ENCODE measurements at regions not wholly inside any gene's neighbourhood (a gene's known extent, or its start where the extent isn't known, plus 50 kb on each side); places are given as distances from the start of the nearest gene placed in this dataset.
"Not testable (repeated sequence)": the region's sequence is repeated elsewhere in the genome, so short reads cannot be mapped to it uniquely, and the experiment has no call there.

- Mint-ChIP-seq H3K27ac (no peak overlapping the region), H3K36me3 (no peaks in the 10 kb centered on the region), H3K27me3 (no peaks in the 10 kb centered on the region), H3K4me3 (no peak overlapping the region), H3K9me3 (no peaks in the 10 kb centered on the region), H3K4me1 (no peaks in the 10 kb centered on the region)
- POLR2A ChIA-PET, result no interaction called here
- ATAC-seq (ENCODE audit: low read depth) (no peak), DNase-seq (no peak)
Measured at GRCh38 chr9:115327436-115328122, 209.6 kb upstream of the TNC start.

DNA sequence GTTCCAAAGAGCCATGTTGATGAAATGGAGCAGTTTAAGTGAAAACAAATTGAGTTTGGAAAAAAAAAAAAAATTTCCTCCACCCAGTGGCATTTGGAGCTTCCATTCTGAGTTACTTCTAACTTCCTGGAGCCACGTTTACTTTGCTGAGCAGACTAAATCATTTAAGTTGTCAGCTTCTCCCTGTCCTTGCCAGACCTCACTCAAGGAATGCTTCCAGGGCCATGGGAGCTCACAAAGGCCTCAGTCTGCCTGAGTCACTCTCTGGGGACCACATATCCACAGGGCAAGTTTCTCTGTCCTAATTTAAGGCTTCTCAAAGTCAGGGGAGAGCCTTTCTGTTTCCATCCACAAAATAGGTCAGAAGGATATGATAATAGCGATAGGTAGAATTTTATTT is 210.3 kb upstream of the TNC start:
- Mint-ChIP-seq H3K9me3 (no peaks in the 10 kb centered on the region), H3K27ac (no peak overlapping the region), H3K36me3 (no peaks in the 10 kb centered on the region), H3K4me1 (no peaks in the 10 kb centered on the region), H3K4me3 (no peak overlapping the region), H3K27me3 (no peaks in the 10 kb centered on the region)
- no peak for ATAC-seq (ENCODE audit: low read depth)
- DNase-seq, result no peak
- POLR2A ChIA-PET, result no interaction called here

- Mint-ChIP-seq H3K27me3 (no peaks in the 10 kb centered on the region), H3K9me3 (no peaks in the 10 kb centered on the region), H3K4me3 (no peak overlapping the region), H3K4me1 (no peaks in the 10 kb centered on the region), H3K27ac (no peak overlapping the region), H3K36me3 (no peaks in the 10 kb centered on the region)
- no peak for DNase-seq
- ATAC-seq (ENCODE audit: low read depth), result no peak
- POLR2A ChIA-PET, result no interaction called here
Measured at GRCh38 chr9:115328677-115329076, 210.7 kb upstream of the TNC start.

DNA sequence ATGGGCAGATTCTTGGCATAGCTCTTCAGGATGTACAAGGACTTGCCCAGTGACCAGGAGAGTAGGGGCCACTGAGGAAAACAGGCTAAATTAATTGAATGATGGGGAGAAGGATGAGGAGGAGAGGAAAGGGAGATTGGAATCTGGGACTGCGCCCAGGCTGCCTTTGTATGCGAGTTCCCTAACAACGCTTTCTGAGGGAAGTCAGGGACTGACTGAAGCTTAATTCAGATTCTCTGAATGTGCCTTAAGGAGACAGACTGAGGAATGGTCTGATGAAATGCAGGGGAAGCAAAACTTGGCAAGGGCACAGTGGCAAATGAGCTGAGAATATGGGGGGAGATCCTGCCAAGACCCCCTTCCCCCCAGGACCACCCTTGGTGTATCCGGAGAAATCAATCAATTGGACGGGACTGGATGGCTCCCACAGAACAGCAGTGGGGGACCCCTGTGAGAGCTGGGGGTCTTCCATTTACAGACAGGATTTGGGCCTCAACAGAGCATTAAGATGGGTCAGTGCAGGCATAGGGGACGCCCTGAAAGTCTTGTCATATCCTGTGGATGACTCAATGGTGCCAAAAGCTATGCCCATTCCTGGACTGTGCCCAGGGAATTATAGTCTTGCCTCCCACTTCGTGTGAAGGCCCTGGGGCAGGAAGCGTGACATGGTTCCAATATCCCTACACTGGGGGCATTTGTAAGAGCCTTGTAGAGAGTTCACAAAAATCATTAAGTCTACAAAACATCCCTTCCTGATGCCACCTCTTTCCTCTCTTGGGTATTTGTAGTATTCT is 215.5 kb upstream of the TNC start:
- POLR2A ChIA-PET, result no interaction called here
- no peak for DNase-seq
- no peaks in the 10 kb centered on the region for H3K27me3 Mint-ChIP-seq
- H3K27ac Mint-ChIP-seq, result no peak overlapping the region
- no peaks in the 10 kb centered on the region for H3K9me3 Mint-ChIP-seq
- H3K36me3 Mint-ChIP-seq, result no peaks in the 10 kb centered on the region
- H3K4me1 Mint-ChIP-seq, result no peaks in the 10 kb centered on the region
- ATAC-seq (ENCODE audit: low read depth), result no peak
- H3K4me3 Mint-ChIP-seq, result no peak overlapping the region

GRCh38 chr9:115335439-115335838 is 217.5 kb upstream of the TNC start:
- H3K4me1 Mint-ChIP-seq, result no peaks in the 10 kb centered on the region
- no peak for ATAC-seq (ENCODE audit: low read depth)
- H3K36me3 Mint-ChIP-seq, result no peaks in the 10 kb centered on the region
- POLR2A ChIA-PET, result no interaction called here
- no peak overlapping the region for H3K4me3 Mint-ChIP-seq
- H3K9me3 Mint-ChIP-seq, result no peaks in the 10 kb centered on the region
- no peak overlapping the region for H3K27ac Mint-ChIP-seq
- H3K27me3 Mint-ChIP-seq, result no peaks in the 10 kb centered on the region
- no peak for DNase-seq

GRCh38 chr9:115340314-115340713 is 222.4 kb upstream of the TNC start:
- no peaks in the 10 kb centered on the region for H3K36me3 Mint-ChIP-seq
- ATAC-seq (ENCODE audit: low read depth), result no peak
- no peak overlapping the region for H3K27ac Mint-ChIP-seq
- no peaks in the 10 kb centered on the region for H3K4me1 Mint-ChIP-seq
- POLR2A ChIA-PET, result no interaction called here
- H3K4me3 Mint-ChIP-seq, result no peak overlapping the region
- H3K27me3 Mint-ChIP-seq, result peaks cover 3% of the 10 kb centered on the region
- H3K9me3 Mint-ChIP-seq, result no peaks in the 10 kb centered on the region
- no peak for DNase-seq

DNA sequence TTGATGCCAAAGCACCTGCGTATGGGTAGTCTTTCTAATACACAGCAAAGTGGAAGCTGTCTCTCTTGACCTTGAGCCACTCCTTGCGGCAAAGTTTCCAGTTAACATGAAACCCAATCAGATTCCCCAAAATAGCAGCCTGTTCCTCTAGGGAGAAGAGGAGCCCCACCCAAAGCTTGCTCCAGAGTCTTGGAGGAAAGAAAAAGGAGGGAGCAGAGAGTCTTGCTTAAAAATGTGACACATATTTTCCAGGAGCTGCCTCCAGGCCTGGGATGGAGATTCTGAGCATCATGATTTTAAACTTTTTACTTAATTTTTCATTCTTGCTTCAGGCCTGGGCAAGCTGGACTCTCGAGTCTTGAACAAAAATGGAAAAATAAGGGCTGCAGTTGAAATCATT is 223.5 kb upstream of the TNC start:
- H3K27ac Mint-ChIP-seq, result no peak overlapping the region
- DNase-seq (no peak), ATAC-seq (ENCODE audit: low read depth) (no peak)
- no peaks in the 10 kb centered on the region for H3K9me3 Mint-ChIP-seq
- H3K36me3 Mint-ChIP-seq, result no peaks in the 10 kb centered on the region
- POLR2A ChIA-PET, result no interaction called here
- peaks cover 3% of the 10 kb centered on the region for H3K27me3 Mint-ChIP-seq
- no peaks in the 10 kb centered on the region for H3K4me1 Mint-ChIP-seq
- no peak overlapping the region for H3K4me3 Mint-ChIP-seq

- not testable (repeated sequence) for H3K9me3 Mint-ChIP-seq
Measured at GRCh38 chr9:115347776-115348175, 229.8 kb upstream of the TNC start.

GRCh38 chr9:115348936-115349335 is 231.0 kb upstream of the TNC start:
- H3K36me3 Mint-ChIP-seq; H3K9me3 Mint-ChIP-seq; DNase-seq; POLR2A ChIA-PET; H3K27ac Mint-ChIP-seq; H3K27me3 Mint-ChIP-seq; ATAC-seq (ENCODE audit: low read depth); H3K4me3 Mint-ChIP-seq; H3K4me1 Mint-ChIP-seq: not testable (repeated sequence)

More at GRCh38 chr9:115347776-115348175, 229.8 kb upstream of the TNC start:
- H3K36me3 Mint-ChIP-seq; H3K4me1 Mint-ChIP-seq; ATAC-seq (ENCODE audit: low read depth); POLR2A ChIA-PET; H3K27ac Mint-ChIP-seq; H3K27me3 Mint-ChIP-seq; DNase-seq; H3K4me3 Mint-ChIP-seq: not testable (repeated sequence)

- Mint-ChIP-seq H3K4me1 (peaks cover 6% of the 10 kb centered on the region), H3K9me3 (peaks cover 3% of the 10 kb centered on the region), H3K27ac (no peak overlapping the region), H3K36me3 (no peaks in the 10 kb centered on the region), H3K4me3 (no peak overlapping the region), H3K27me3 (peaks cover 5% of the 10 kb centered on the region)
- ATAC-seq (ENCODE audit: low read depth) (no peak), DNase-seq (no peak)
- POLR2A ChIA-PET, result no interaction called here
Measured at GRCh38 chr9:115349542-115349941, 231.6 kb upstream of the TNC start.

GRCh38 chr9:115350548-115350947 is 232.6 kb upstream of the TNC start:
- Mint-ChIP-seq H3K27me3 (peaks cover 5% of the 10 kb centered on the region), H3K36me3 (no peaks in the 10 kb centered on the region), H3K9me3 (peaks cover 3% of the 10 kb centered on the region), H3K27ac (no peak overlapping the region), H3K4me1 (peaks cover 6% of the 10 kb centered on the region), H3K4me3 (no peak overlapping the region)
- DNase-seq (no peak), ATAC-seq (ENCODE audit: low read depth) (no peak)
- POLR2A ChIA-PET, result no interaction called here

- Mint-ChIP-seq H3K4me1 (peaks cover 6% of the 10 kb centered on the region), H3K4me3 (no peak overlapping the region), H3K9me3 (peaks cover 5% of the 10 kb centered on the region), H3K27ac (no peak overlapping the region), H3K36me3 (no peaks in the 10 kb centered on the region), H3K27me3 (peaks cover 5% of the 10 kb centered on the region)
- POLR2A ChIA-PET, result no interaction called here
- ATAC-seq (ENCODE audit: low read depth) (no peak), DNase-seq (no peak)
Measured at GRCh38 chr9:115353681-115354080, 235.7 kb upstream of the TNC start.

DNA sequence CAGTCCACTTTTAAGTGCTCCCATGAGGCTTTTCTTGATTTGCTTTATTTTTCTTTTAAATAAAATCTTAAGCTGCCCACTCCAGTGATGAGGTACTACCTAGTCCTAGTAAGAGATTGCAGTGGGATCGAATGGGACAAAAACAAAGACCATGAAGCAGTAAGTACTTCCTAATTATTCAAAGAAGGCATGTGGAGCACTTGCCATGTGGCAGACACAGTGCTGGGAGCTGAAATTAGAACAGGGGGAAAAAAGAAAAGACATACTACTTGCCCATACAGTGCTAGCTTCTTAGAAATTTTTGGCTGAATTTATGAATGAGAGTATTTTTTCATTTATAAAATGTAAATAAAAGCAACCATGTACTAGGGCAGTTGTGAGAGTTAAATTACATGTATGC is 239.9 kb upstream of the TNC start:
- ATAC-seq (ENCODE audit: low read depth) (no peak), DNase-seq (no peak)
- Mint-ChIP-seq H3K27ac (no peak overlapping the region), H3K27me3 (peaks cover 2% of the 10 kb centered on the region), H3K9me3 (peaks cover 2% of the 10 kb centered on the region), H3K36me3 (no peaks in the 10 kb centered on the region), H3K4me3 (no peak overlapping the region), H3K4me1 (peaks cover 6% of the 10 kb centered on the region)
- POLR2A ChIA-PET, result no interaction called here

DNA sequence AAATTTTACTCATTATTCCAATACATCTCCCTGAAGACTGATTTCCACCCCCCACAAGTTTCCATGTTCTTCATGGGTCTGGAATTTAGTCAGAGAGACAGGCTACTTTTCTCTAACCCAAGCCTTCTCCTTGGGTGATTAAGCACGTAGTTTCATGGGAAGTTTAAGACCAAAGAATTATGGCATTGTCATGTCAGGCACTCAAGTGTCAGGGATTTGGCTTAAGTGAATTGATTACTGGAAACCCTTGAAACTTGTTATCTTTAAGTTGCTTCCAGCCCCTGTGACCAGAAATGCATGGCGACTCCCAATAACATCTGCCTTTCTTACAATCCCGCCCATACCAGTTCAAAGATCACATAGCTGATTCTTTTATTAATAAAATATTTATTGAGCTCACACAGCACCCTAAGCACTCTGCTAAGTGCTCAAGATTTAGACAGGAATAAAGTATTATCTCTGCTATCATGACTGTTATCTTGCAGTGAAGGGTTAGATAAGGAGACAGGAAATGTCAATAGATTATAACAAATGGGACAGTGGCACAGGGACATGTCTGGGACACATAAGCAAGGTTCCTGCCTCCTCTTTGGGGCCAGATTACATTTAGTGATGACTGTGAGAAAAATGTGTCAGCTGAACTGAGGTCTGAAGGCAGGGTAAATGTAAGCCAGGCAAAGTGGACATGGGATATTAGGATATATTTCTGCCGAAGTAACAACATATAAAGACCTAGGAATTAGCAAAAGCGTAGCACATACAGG is 241.2 kb upstream of the TNC start:
- Mint-ChIP-seq H3K4me3 (no peak overlapping the region), H3K4me1 (no peaks in the 10 kb centered on the region), H3K36me3 (no peaks in the 10 kb centered on the region), H3K9me3 (peaks cover 2% of the 10 kb centered on the region), H3K27ac (no peak overlapping the region), H3K27me3 (no peaks in the 10 kb centered on the region)
- POLR2A ChIA-PET, result no interaction called here
- ATAC-seq (ENCODE audit: low read depth) (no peak), DNase-seq (no peak)
